ENCODE measurements at regions not wholly inside any gene's neighbourhood (a gene's known extent, or its start where the extent isn't known, plus 50 kb on each side); places are given as distances from the start of the nearest gene placed in this dataset.

GRCh38 chr12:13897811-13898210 lies 83.6 kb downstream of the GRIN2B start:
- DNase-seq (ENCODE audit: low read depth): no peak
- TF ChIP-seq CTCF (conservative IDR thresholded peaks at IDR 0.05; ENCODE audit: low read depth, low read length): no peak
- no peak overlapping the region for H3K4me3 ChIP-seq (ENCODE audit: low read depth, low read length)

DNA sequence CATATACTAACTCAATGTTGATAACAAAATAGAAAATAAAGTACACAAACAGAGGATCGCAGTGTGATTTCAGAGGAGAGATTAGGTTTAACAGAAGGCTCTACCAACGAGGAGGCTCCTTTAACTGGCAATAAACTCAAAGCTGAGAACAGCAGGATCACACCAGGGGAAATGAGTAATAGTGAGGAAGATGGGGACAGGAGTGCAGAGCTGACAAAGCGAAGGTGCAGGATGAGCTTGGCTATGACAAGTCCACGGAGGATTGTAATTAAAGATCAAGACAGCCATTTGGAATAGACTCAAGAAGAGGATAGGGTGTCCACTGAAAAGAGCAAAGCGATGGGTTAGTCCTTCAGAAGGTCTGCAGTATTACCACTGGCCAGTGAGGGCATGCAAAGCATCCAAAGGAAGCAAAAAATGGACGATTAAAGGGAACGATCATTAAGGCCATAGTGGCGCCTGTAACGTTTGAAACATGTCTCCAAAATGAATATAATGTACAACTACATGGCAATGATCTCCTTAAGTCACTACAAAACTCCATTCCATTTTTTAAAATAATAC lies 85.3 kb downstream of the GRIN2B start:
- H3K4me3 ChIP-seq (ENCODE audit: low read depth, low read length): no peak overlapping the region
- no peak for DNase-seq (ENCODE audit: low read depth)
- TF ChIP-seq CTCF (conservative IDR thresholded peaks at IDR 0.05; ENCODE audit: low read depth, low read length): no peak

- TF ChIP-seq CTCF (conservative IDR thresholded peaks at IDR 0.05; ENCODE audit: low read depth, low read length): no peak
- DNase-seq (ENCODE audit: low read depth): no peak
- no peak overlapping the region for H3K4me3 ChIP-seq (ENCODE audit: low read depth, low read length)
Observed at GRCh38 chr12:13891902-13892301, 89.5 kb downstream of the GRIN2B start.

GRCh38 chr12:13890943-13891342 lies 90.5 kb downstream of the GRIN2B start:
- no peak for TF ChIP-seq CTCF (conservative IDR thresholded peaks at IDR 0.05; ENCODE audit: low read depth, low read length)
- no peak overlapping the region for H3K4me3 ChIP-seq (ENCODE audit: low read depth, low read length)
- no peak for DNase-seq (ENCODE audit: low read depth)

DNA sequence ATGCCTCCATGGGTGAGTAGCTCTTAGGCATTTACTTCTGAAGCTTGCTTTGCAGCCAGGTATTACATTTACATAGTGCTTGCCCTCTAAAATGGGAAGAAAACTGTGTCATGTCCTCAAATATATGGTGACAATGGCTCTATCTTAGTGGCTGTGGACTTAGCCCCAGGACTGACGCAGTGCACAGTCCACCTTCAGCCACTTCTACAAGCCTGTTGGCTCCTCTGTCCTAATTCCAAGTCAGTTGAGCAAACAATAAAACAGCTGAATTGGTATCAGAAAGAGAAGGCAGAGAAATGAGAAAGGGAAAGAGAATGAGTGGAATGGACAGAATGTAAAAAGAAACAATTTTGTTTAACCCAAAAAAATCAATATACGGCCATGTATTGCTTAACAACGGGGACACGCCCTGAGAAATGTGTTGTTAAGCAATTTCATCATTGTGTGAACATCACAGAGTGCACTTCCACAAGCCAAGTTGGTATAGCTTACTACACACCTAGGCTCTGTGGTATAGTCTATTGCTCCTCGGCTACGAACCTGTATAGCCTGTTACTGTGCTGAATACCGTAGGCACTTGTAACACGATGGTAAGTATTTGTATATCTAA lies 93.5 kb downstream of the GRIN2B start:
- no peak overlapping the region for H3K4me3 ChIP-seq (ENCODE audit: low read depth, low read length)
- no peak for DNase-seq (ENCODE audit: low read depth)
- no peak for TF ChIP-seq CTCF (conservative IDR thresholded peaks at IDR 0.05; ENCODE audit: low read depth, low read length)

DNA sequence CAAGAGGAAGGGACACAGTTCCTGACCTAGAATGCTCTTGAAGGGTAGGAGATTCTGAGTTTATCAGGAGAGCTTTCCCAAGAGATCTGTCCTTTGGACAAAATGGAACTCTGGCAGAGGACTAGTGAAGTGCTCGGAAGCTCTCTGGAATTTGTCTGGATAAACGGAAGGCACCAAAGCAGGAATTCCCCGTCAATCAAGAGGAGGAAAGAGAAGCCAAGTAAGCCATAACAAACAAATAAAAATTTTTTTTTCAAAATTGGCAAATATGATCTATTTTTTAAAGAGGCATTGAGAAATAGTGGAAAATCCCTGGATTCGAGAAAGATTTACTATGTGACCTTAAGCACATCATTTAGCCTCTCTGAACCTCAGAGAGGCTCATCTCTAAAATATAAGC lies 99.2 kb downstream of the GRIN2B start:
- no peak for DNase-seq (ENCODE audit: low read depth)
- no peak for TF ChIP-seq CTCF (conservative IDR thresholded peaks at IDR 0.05; ENCODE audit: low read depth, low read length)
- no peak overlapping the region for H3K4me3 ChIP-seq (ENCODE audit: low read depth, low read length)

- no peak overlapping the region for H3K4me3 ChIP-seq (ENCODE audit: low read depth, low read length)
- DNase-seq (ENCODE audit: low read depth): no peak
- TF ChIP-seq CTCF (conservative IDR thresholded peaks at IDR 0.05; ENCODE audit: low read depth, low read length): no peak
Observed at GRCh38 chr12:13880613-13881012, 100.8 kb downstream of the GRIN2B start.

Data from epithelial cell of proximal tubule (primary cell).